Neural crest cell (in vitro differentiated cells): ENCODE measurements at regions not wholly inside any gene's neighbourhood (a gene's known extent, or its start where the extent isn't known, plus 50 kb on each side); places are given as distances from the start of the nearest gene placed in this dataset.

Experiments
- DNase-seq: peaks from one replicate; pipeline ENCODE4 v3.0.0; 2021; ENCODE audit warnings: low read depth, mixed read lengths, low spot score
- H3K27ac Mint-ChIP-seq: one replicate; pipeline ENCODE4 v1.8.0; 2021; ENCODE audit warnings: mild to moderate bottlenecking, mixed read lengths; ENCODE audit not compliant: unreplicated experiment
- H3K27me3 Mint-ChIP-seq: 2 replicates; pipeline ENCODE4 v1.8.0; 2021; ENCODE audit warnings: low read depth, mild to moderate bottlenecking, mixed read lengths
- H3K36me3 Mint-ChIP-seq: 2 replicates; pipeline ENCODE4 v1.8.0; 2021; ENCODE audit warnings: low read depth, mild to moderate bottlenecking, mixed read lengths
- H3K4me1 Mint-ChIP-seq: 2 replicates; pipeline ENCODE4 v1.8.0; 2021; ENCODE audit warnings: mixed read lengths
- H3K4me3 Mint-ChIP-seq: one replicate; pipeline ENCODE4 v1.8.0; 2021; ENCODE audit warnings: mild to moderate bottlenecking, mixed read lengths
- H3K9me3 Mint-ChIP-seq: 2 replicates; pipeline ENCODE4 v1.8.0; 2021; ENCODE audit warnings: mixed read lengths
- CTCF ChIP-seq: fragments of 200-600 bp; sonication (generic); conservative IDR thresholded peaks from 2 replicates; pipeline ENCODE4 v1.5.0; 2021; ENCODE audit warnings: antibody characterized with exemption, mild to moderate bottlenecking

- H3K36me3 Mint-ChIP-seq, result no peaks in the 10 kb centered on the region
- H3K27me3 Mint-ChIP-seq, result no peaks in the 10 kb centered on the region
- no peak for DNase-seq
- H3K4me1 Mint-ChIP-seq, result peaks cover 9% of the 10 kb centered on the region
- no peak overlapping the region for H3K4me3 Mint-ChIP-seq
- H3K27ac Mint-ChIP-seq, result no peak overlapping the region
- H3K9me3 Mint-ChIP-seq, result no peaks in the 10 kb centered on the region
- TF ChIP-seq CTCF, result no peak
Measured at GRCh38 chr5:164364237-164365208, 859.1 kb downstream of the MAT2B start.

GRCh38 chr5:164370841-164371240 is 865.4 kb downstream of the MAT2B start:
- no peak for TF ChIP-seq CTCF
- Mint-ChIP-seq H3K4me3 (no peak overlapping the region), H3K27me3 (no peaks in the 10 kb centered on the region), H3K27ac (no peak overlapping the region), H3K4me1 (no peaks in the 10 kb centered on the region), H3K9me3 (no peaks in the 10 kb centered on the region), H3K36me3 (no peaks in the 10 kb centered on the region)
- DNase-seq, result no peak

GRCh38 chr5:164372892-164373291 is 867.5 kb downstream of the MAT2B start:
- H3K4me1 Mint-ChIP-seq, result no peaks in the 10 kb centered on the region
- no peak overlapping the region for H3K4me3 Mint-ChIP-seq
- no peak for TF ChIP-seq CTCF
- DNase-seq, result no peak
- H3K27ac Mint-ChIP-seq, result no peak overlapping the region
- no peaks in the 10 kb centered on the region for H3K27me3 Mint-ChIP-seq
- no peaks in the 10 kb centered on the region for H3K9me3 Mint-ChIP-seq
- H3K36me3 Mint-ChIP-seq, result no peaks in the 10 kb centered on the region

- H3K9me3 Mint-ChIP-seq, result peaks cover 4% of the 10 kb centered on the region
- no peak for DNase-seq
- no peak overlapping the region for H3K4me3 Mint-ChIP-seq
- no peak for TF ChIP-seq CTCF
- no peak overlapping the region for H3K27ac Mint-ChIP-seq
- H3K4me1 Mint-ChIP-seq, result no peaks in the 10 kb centered on the region
- no peaks in the 10 kb centered on the region for H3K36me3 Mint-ChIP-seq
- H3K27me3 Mint-ChIP-seq, result no peaks in the 10 kb centered on the region
Measured at GRCh38 chr5:164373876-164374275, 868.5 kb downstream of the MAT2B start.

- Mint-ChIP-seq H3K4me3 (no peak overlapping the region), H3K27ac (no peak overlapping the region), H3K4me1 (no peaks in the 10 kb centered on the region), H3K9me3 (peaks cover 9% of the 10 kb centered on the region), H3K27me3 (no peaks in the 10 kb centered on the region), H3K36me3 (no peaks in the 10 kb centered on the region)
- no peak for TF ChIP-seq CTCF
- no peak for DNase-seq
Measured at GRCh38 chr5:164375051-164375450, 869.6 kb downstream of the MAT2B start.
